C4-2B (cell line): ENCODE measurements at regions not wholly inside any gene's neighbourhood (a gene's known extent, or its start where the extent isn't known, plus 50 kb on each side); places are given as distances from the start of the nearest gene placed in this dataset.

Experiments used
- H3K27ac ChIP-seq: fragments of 450-650 bp; 2 replicates; pipeline ENCODE4 v1.5.1; 2017
- ZFX ChIP-seq: fragments of 450-650 bp; IDR thresholded peaks from 2 replicates; pipeline ENCODE4 v1.6.1; 2017
- TF ChIP-seq, protein P1 (sequence below): fragments of 450-650 bp; conservative IDR thresholded peaks from 2 replicates; pipeline ENCODE4 v1.5.1; 2017; ENCODE audit warnings: mild to moderate bottlenecking

GRCh38 chr5:3530251-3530650 lies 65.4 kb upstream of the IRX1 start:
- H3K27ac ChIP-seq, result no peak overlapping the region
- TF ChIP-seq, protein P1, sequence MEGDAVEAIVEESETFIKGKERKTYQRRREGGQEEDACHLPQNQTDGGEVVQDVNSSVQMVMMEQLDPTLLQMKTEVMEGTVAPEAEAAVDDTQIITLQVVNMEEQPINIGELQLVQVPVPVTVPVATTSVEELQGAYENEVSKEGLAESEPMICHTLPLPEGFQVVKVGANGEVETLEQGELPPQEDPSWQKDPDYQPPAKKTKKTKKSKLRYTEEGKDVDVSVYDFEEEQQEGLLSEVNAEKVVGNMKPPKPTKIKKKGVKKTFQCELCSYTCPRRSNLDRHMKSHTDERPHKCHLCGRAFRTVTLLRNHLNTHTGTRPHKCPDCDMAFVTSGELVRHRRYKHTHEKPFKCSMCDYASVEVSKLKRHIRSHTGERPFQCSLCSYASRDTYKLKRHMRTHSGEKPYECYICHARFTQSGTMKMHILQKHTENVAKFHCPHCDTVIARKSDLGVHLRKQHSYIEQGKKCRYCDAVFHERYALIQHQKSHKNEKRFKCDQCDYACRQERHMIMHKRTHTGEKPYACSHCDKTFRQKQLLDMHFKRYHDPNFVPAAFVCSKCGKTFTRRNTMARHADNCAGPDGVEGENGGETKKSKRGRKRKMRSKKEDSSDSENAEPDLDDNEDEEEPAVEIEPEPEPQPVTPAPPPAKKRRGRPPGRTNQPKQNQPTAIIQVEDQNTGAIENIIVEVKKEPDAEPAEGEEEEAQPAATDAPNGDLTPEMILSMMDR, result no peak
- no peak for TF ChIP-seq ZFX

GRCh38 chr5:3526551-3527185 lies 69.0 kb upstream of the IRX1 start:
- H3K27ac ChIP-seq, result no peak overlapping the region
- TF ChIP-seq, protein P1, result no peak
- TF ChIP-seq ZFX, result no peak

DNA sequence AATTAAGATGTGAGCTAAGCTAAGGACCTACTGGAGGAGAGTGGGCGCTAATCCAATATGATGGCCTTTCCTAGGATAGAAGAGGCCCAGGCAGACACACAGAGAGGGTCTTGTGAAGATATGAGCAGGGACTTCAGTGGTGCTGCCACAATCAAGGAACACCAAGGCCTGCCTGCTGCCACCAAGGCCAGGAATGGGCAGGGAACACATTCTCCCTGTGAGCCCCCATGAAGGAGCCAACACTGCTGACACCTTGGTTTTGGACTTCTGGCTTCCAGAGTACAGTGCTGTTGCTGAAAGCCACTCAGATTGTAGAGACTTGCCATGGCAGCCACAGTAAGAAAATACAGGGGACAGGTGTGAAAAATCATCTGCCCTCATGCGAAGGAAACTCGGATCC lies 73.1 kb upstream of the IRX1 start:
- TF ChIP-seq ZFX, result no peak
- H3K27ac ChIP-seq, result no peak overlapping the region

GRCh38 chr5:3518576-3518975 lies 77.1 kb upstream of the IRX1 start:
- TF ChIP-seq ZFX, result no peak
- TF ChIP-seq, protein P1, result no peak

GRCh38 chr5:3518051-3518450 lies 77.6 kb upstream of the IRX1 start:
- TF ChIP-seq, protein P1, result no peak
- no peak for TF ChIP-seq ZFX
- H3K27ac ChIP-seq, result no peak overlapping the region

More at GRCh38 chr5:3518576-3518975, 77.1 kb upstream of the IRX1 start:
- no peak overlapping the region for H3K27ac ChIP-seq

DNA sequence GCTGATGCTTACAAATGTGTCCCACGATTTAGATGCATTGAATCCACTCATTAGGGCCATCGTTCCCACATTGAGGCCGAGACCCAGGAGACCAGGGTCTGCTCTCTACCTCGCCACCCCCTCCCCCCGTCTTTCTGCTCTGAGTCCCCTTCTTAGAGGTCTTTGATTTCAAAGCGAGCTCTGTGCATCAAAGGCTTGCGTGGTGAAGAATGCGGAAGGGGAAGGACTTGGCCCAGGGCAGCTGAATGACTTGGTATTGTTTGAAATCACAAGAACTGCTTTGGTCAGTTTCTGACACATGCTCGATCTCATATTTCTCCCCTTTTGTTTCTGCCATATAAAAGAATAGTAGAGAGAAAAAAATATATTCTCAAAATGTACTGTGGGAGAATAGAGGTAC lies 78.3 kb upstream of the IRX1 start:
- TF ChIP-seq, protein P1, result no peak
- TF ChIP-seq ZFX, result no peak
- H3K27ac ChIP-seq, result no peak overlapping the region

GRCh38 chr5:3512361-3513095 lies 83.1 kb upstream of the IRX1 start:
- H3K27ac ChIP-seq, result no peak overlapping the region

More at GRCh38 chr5:3512361-3513095, 83.1 kb upstream of the IRX1 start:
- no peak for TF ChIP-seq ZFX
- TF ChIP-seq, protein P1, result no peak
